Activated T-cell treated with anti-CD3 and anti-CD28 coated beads, Interleukin-2, amount 50 U/mL, for 1 hour (primary cell): ENCODE measurements at regions not wholly inside any gene's neighbourhood (a gene's known extent, or its start where the extent isn't known, plus 50 kb on each side); places are given as distances from the start of the nearest gene placed in this dataset.
A peak's percentile ranks its signal among the peaks of the same experiment; 100 is the strongest.
"Not testable (repeated sequence)": the region's sequence is repeated elsewhere in the genome, so short reads cannot be mapped to it uniquely, and the experiment has no call there.

Experiments
- DNase-seq: peaks from one replicate; pipeline ENCODE4 v3.0.0-alpha.2; 2020

DNA sequence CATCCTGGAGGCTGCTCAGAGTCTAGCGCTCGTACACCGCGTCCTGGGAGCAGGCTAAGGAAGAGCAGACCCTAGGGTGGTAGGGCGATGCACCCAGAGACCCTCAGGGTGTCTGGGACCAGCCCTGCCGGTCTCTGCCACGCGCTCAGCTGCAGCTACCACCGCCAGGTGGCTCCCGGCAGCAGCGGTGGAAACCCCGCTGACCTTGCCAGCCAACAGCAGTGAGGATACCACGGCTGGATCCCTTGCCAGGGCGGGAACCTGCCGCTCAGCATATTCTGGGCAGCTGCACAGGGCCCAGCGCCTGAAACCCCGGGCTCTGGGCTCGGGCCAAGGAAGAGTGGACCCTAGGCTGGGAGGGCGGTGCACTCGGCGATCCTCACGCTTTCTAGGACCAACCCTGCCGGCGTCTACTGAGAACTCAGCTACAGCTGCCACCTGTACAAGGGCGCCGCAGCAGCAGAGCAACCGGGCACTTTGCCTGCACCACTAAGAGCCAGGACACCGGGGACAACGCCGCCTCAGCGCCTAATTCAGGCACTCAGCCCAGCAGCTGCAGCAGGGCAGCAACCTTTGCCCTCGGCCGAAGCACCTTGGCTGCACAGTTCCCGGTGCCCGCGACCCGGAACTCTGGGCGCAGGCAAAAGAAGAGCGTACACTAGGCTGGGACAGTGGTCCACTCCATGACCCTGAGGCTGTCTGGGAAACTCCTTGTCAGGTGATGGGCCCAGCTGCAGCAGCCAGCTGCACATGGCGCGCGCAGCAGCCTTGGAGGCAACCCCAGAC is 80.8 kb downstream of the POTEB2 start:
- not testable (repeated sequence) for DNase-seq

- peak; percentile 46 for DNase-seq
Observed at GRCh38 chr15:20783598-20784184, 82.4 kb downstream of the POTEB2 start.

DNA sequence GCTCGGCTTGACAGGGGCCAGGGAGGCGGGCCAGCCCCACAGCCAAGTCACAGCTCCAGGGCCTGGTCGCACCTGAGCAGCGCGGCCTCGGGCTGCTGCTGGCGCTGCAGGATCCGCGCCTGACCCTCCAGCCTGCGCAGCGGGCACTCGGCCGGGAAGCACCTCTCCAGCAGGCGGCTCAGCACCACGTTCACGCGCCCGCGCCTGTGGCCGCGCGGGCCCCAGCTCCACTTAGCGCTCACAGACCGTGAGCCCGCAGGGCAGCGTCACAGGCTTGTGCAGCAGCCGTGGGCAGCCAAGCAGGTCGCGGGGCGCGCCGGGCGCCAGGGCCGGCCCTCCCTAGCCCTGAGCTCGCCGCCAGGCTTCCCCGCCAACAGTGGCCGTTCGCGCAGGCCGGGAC is 90.7 kb downstream of the POTEB2 start:
- DNase-seq, result not testable (repeated sequence)

DNA sequence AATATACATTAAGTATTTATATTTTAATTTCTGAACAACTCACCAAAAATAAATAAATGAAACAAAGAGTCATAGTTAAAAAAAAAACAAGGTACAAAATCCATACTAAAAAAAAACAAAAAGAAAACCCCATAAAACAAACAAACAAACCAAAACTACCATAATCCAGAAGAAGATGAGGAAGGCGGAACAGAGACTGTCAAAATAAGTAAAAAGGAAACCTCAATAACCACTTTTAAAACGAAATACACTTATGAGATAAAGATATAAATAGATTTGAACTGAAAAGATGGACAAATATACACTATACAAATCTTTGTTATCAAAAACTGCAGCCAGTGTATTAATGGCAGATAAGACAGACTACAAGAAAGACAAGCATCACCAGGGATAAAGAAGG is 98.2 kb downstream of the POTEB2 start:
- DNase-seq, result not testable (repeated sequence)

GRCh38 chr15:20762422-20762821 is 103.7 kb downstream of the POTEB2 start:
- not testable (repeated sequence) for DNase-seq

DNA sequence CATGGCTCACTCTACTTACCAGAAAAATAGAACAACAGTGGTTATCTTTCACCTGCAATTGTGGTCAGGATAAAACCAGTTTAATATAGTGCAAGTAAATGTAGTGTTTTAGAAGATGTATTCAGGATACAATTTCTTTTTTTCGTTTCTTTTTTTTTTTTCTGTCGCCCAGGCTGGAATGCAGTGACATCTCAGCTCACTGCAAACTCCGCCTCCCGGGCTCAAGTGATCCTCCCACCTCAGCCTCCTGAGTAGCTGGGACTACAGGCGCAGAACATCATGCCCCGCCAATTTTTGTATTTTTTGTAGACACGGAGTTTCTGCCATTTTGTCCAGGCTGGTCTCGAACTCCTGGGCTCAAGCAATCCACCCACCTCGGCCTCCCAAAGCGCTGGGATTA is 109.7 kb downstream of the POTEB2 start:
- not testable (repeated sequence) for DNase-seq

DNA sequence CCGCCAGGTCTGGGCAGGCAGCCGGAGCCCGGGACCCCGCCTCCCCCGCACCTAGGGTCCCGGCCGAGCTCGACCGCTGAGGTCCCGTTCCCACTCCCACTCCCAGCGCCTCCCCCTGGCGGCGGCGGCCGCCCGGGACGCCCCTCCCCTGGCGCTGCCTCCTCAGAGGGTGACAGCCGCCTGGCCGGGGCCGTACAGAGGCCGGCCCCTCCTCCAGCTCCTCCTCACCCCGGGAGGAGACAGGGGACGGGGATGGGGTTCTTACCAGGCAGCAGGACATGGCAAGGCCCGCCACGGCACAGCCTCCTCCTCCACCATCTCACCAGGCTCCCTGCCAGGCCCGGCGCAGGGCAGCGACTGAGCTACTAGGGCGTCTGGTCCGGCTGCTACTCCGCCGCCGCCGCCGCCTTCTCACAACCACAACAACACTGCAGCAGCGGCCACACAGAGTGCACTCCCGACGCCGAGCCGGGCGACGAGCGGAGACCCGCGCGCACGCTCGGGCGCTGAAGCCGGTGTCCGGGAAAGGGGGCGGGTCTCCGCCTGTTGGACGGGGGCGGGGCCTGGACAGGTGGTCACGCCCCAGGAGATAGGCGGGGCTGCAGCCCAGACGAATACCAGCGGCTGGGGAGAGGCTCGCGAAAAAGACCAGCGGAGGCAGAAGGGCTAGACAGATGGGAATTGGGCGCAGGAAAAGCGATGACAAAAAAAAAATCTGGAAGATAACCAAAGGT is 110.3 kb downstream of the POTEB2 start:
- peak; percentile 19 for DNase-seq

DNA sequence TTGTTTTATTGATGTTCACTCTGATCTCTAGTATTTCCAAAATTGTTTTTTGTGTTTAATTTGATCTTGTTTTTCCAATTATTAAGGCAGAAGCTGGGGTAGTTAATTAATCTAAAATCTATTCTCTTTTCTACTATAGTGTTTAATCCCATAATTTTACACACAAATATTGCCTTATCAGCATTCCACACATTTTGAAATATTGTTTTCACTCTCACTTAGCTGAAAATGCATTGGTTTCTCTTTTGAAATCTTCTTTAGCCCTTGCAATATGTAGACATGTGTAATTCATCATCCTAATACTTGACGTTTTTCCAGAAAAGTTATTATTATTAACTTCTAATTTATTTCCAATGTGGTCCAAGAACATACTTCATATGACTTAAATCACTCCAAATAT is 132.6 kb downstream of the POTEB2 start:
- not testable (repeated sequence) for DNase-seq
